ENCODE measurements at regions not wholly inside any gene's neighbourhood (a gene's known extent, or its start where the extent isn't known, plus 50 kb on each side); places are given as distances from the start of the nearest gene placed in this dataset.

DNA sequence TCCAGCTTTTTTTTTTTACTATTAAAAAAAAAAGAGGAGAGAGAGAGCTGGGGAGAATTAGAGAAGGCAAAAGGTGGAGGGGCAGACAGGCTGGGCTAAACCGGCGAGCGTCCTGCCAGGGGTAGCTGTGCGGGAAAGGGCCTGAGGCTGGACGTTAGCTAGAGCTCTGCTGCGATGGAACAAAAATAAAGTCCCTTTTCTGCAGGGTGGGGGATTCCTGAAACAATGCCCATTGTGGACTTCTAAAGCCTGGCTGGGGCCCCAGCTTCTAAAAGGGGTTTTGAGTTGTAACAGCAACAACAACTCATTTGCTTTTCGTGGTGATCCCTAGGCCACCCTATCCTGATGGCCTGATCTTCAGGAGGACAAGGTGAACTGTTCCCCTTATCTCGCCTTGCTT is 311.7 kb downstream of the FBXW7 start:
- TF ChIP-seq, protein P1, sequence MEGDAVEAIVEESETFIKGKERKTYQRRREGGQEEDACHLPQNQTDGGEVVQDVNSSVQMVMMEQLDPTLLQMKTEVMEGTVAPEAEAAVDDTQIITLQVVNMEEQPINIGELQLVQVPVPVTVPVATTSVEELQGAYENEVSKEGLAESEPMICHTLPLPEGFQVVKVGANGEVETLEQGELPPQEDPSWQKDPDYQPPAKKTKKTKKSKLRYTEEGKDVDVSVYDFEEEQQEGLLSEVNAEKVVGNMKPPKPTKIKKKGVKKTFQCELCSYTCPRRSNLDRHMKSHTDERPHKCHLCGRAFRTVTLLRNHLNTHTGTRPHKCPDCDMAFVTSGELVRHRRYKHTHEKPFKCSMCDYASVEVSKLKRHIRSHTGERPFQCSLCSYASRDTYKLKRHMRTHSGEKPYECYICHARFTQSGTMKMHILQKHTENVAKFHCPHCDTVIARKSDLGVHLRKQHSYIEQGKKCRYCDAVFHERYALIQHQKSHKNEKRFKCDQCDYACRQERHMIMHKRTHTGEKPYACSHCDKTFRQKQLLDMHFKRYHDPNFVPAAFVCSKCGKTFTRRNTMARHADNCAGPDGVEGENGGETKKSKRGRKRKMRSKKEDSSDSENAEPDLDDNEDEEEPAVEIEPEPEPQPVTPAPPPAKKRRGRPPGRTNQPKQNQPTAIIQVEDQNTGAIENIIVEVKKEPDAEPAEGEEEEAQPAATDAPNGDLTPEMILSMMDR (tag by site-specific recombination; IDR thresholded peaks at IDR 0.05), result no peak
- TF ChIP-seq, protein P2, sequence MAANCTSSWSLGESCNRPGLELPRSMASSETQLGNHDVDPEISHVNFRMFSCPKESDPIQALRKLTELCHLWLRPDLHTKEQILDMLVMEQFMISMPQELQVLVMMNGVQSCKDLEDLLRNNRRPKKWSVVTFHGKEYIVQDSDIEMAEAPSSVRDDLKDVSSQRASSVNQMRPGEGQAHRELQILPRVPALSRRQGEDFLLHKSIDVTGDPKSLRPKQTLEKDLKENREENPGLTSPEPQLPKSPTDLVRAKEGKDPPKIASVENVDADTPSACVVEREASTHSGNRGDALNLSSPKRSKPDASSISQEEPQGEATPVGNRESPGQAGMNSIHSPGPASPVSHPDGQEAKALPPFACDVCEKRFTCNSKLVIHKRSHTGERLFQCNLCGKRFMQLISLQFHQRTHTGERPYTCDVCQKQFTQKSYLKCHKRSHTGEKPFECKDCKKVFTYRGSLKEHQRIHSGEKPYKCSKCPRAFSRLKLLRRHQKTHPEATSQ (tag by site-specific recombination; IDR thresholded peaks at IDR 0.05), result no peak
- TF ChIP-seq ZFP41 (tag by site-specific recombination; IDR thresholded peaks at IDR 0.05; ENCODE audit: borderline replicate concordance) (no peak), ZNF133 (tag by site-specific recombination; IDR thresholded peaks at IDR 0.05) (no peak), ZNF274 (IDR thresholded peaks at IDR 0.05; ENCODE audit: low read length) (no peak), ZNF274 (tag by site-specific recombination; IDR thresholded peaks at IDR 0.05; ENCODE audit: borderline replicate concordance) (no peak), ZNF777 (tag by site-specific recombination; IDR thresholded peaks at IDR 0.05; ENCODE audit: borderline replicate concordance) (no peak), ZNF302 (tag by site-specific recombination; IDR thresholded peaks at IDR 0.05; ENCODE audit: low read depth) (no peak)
